ENCODE measurements at regions not wholly inside any gene's neighbourhood (a gene's known extent, or its start where the extent isn't known, plus 50 kb on each side); places are given as distances from the start of the nearest gene placed in this dataset.

- Mint-ChIP-seq H3K27me3 (ENCODE audit: low read depth) (peaks cover 12% of the 10 kb centered on the region), H3K4me1 (ENCODE audit: low read depth) (no peaks in the 10 kb centered on the region), H3K36me3 (ENCODE audit: low read depth) (no peaks in the 10 kb centered on the region), H3K9me3 (ENCODE audit: low read depth) (no peaks in the 10 kb centered on the region), H3K27ac (ENCODE audit: unreplicated experiment) (no peak overlapping the region), H3K4me3 (ENCODE audit: unreplicated experiment) (no peak overlapping the region)
- no peak for TF ChIP-seq CTCF (IDR thresholded peaks at IDR 0.05)
- DNase-seq (ENCODE audit: low spot score), result no peak
These were observed 65.0 kb upstream of the KCND3 start for GRCh38 chr1:112054510-112054909.

GRCh38 chr1:112056354-112056753 lies 66.9 kb upstream of the KCND3 start:
- H3K4me1 Mint-ChIP-seq (ENCODE audit: low read depth), result no peaks in the 10 kb centered on the region
- H3K9me3 Mint-ChIP-seq (ENCODE audit: low read depth), result no peaks in the 10 kb centered on the region
- no peak for TF ChIP-seq CTCF (IDR thresholded peaks at IDR 0.05)
- no peak overlapping the region for H3K27ac Mint-ChIP-seq (ENCODE audit: unreplicated experiment)
- DNase-seq (ENCODE audit: low spot score), result no peak
- H3K4me3 Mint-ChIP-seq (ENCODE audit: unreplicated experiment), result no peak overlapping the region
- H3K36me3 Mint-ChIP-seq (ENCODE audit: low read depth), result no peaks in the 10 kb centered on the region
- H3K27me3 Mint-ChIP-seq (ENCODE audit: low read depth), result peaks cover 5% of the 10 kb centered on the region

- Mint-ChIP-seq H3K4me1 (ENCODE audit: low read depth) (no peaks in the 10 kb centered on the region), H3K36me3 (ENCODE audit: low read depth) (no peaks in the 10 kb centered on the region), H3K4me3 (ENCODE audit: unreplicated experiment) (no peak overlapping the region), H3K27ac (ENCODE audit: unreplicated experiment) (no peak overlapping the region), H3K27me3 (ENCODE audit: low read depth) (peaks cover 5% of the 10 kb centered on the region), H3K9me3 (ENCODE audit: low read depth) (no peaks in the 10 kb centered on the region)
- no peak for TF ChIP-seq CTCF (IDR thresholded peaks at IDR 0.05)
- DNase-seq (ENCODE audit: low spot score), result no peak
These were observed 68.3 kb upstream of the KCND3 start for GRCh38 chr1:112057736-112058135.

- no peak for TF ChIP-seq CTCF (IDR thresholded peaks at IDR 0.05)
- Mint-ChIP-seq H3K27ac (ENCODE audit: unreplicated experiment) (no peak overlapping the region), H3K4me1 (ENCODE audit: low read depth) (no peaks in the 10 kb centered on the region), H3K4me3 (ENCODE audit: unreplicated experiment) (no peak overlapping the region), H3K9me3 (ENCODE audit: low read depth) (no peaks in the 10 kb centered on the region), H3K36me3 (ENCODE audit: low read depth) (no peaks in the 10 kb centered on the region), H3K27me3 (ENCODE audit: low read depth) (peaks cover 5% of the 10 kb centered on the region)
- no peak for DNase-seq (ENCODE audit: low spot score)
These were observed 69.5 kb upstream of the KCND3 start for GRCh38 chr1:112058815-112059450.

GRCh38 chr1:112059679-112060078 lies 70.2 kb upstream of the KCND3 start:
- H3K9me3 Mint-ChIP-seq (ENCODE audit: low read depth), result no peaks in the 10 kb centered on the region
- H3K4me3 Mint-ChIP-seq (ENCODE audit: unreplicated experiment), result no peak overlapping the region
- TF ChIP-seq CTCF (IDR thresholded peaks at IDR 0.05), result no peak
- H3K4me1 Mint-ChIP-seq (ENCODE audit: low read depth), result no peaks in the 10 kb centered on the region
- H3K27me3 Mint-ChIP-seq (ENCODE audit: low read depth), result peaks cover 3% of the 10 kb centered on the region
- no peak for DNase-seq (ENCODE audit: low spot score)
- no peak overlapping the region for H3K27ac Mint-ChIP-seq (ENCODE audit: unreplicated experiment)
- no peaks in the 10 kb centered on the region for H3K36me3 Mint-ChIP-seq (ENCODE audit: low read depth)
